ENCODE measurements at regions not wholly inside any gene's neighbourhood (a gene's known extent, or its start where the extent isn't known, plus 50 kb on each side); places are given as distances from the start of the nearest gene placed in this dataset.

DNA sequence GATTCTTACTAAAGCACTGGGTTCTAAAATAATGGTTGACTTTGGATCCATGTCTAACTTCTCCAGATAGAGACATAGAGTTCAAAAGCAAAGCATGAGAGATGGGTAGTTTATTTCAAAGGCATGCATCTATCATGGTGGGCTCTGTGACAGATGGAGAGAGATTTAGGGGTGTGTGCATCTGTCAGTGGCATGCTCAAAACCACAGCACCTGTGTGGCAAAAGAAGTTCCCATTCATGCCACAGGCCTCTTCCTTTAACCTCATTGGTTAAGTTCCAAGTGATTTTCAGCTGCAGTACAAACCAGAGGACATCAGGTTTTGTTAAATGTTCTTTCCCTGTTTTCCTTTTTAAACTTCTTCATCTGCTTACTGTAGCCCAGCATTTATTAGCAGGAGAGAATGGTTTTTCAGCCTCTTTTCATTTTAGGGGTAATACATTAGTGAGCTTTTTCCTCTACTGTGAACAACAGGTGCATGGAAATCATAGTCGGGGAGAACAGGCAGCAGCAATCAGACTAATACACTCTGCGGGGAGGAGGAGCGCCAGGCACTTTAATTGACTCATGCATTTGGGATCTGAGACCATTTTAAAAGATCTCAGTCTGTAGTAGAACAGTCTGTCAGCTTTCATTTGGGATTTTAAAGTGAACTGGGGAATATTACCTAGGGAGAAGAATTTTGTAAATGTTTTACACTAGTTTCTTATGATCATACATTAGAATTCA is 52.4 kb upstream of the UPP2 start:
- intact Hi-C loops (cut with DNase I; ENCODE audit: low total_unique reads), result no loop called here
- no peaks in the 10 kb centered on the region for H3K4me1 ChIP-seq
- H3K27me3 ChIP-seq, result no peaks in the 10 kb centered on the region
- no peak overlapping the region for H3K27ac ChIP-seq
- no peak for DNase-seq
- no peak overlapping the region for H3K4me3 ChIP-seq
- H3K36me3 ChIP-seq, result no peaks in the 10 kb centered on the region
- H3K9me3 ChIP-seq, result no peaks in the 10 kb centered on the region
- no peak for TF ChIP-seq POLR2A (IDR thresholded peaks at IDR 0.05)
- TF ChIP-seq, protein P1, sequence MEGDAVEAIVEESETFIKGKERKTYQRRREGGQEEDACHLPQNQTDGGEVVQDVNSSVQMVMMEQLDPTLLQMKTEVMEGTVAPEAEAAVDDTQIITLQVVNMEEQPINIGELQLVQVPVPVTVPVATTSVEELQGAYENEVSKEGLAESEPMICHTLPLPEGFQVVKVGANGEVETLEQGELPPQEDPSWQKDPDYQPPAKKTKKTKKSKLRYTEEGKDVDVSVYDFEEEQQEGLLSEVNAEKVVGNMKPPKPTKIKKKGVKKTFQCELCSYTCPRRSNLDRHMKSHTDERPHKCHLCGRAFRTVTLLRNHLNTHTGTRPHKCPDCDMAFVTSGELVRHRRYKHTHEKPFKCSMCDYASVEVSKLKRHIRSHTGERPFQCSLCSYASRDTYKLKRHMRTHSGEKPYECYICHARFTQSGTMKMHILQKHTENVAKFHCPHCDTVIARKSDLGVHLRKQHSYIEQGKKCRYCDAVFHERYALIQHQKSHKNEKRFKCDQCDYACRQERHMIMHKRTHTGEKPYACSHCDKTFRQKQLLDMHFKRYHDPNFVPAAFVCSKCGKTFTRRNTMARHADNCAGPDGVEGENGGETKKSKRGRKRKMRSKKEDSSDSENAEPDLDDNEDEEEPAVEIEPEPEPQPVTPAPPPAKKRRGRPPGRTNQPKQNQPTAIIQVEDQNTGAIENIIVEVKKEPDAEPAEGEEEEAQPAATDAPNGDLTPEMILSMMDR (IDR thresholded peaks at IDR 0.05), result no peak

DNA sequence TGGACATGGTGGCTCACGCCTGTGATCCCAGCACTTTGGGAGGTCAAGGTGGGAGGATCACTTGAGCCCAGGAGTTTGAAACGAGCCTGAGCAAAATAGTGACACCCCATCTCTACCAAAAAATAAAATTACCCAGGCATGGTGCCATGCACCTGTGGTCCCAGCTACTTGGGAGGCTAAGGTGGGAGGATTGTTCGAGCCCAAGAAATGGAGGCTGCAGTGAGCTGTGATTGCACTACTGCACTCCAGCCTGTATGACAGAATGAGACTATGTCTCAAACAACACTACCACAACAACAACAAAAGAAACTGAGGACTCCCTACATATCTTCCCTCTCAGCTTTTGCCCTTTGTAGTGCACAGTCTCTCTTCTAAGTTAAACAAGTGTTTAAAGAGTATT is 53.3 kb upstream of the UPP2 start:
- no peaks in the 10 kb centered on the region for H3K9me3 ChIP-seq
- intact Hi-C loops (cut with DNase I; ENCODE audit: low total_unique reads), result no loop called here
- no peak overlapping the region for H3K4me3 ChIP-seq
- H3K27ac ChIP-seq, result no peak overlapping the region
- H3K4me1 ChIP-seq, result no peaks in the 10 kb centered on the region
- H3K27me3 ChIP-seq, result no peaks in the 10 kb centered on the region
- TF ChIP-seq POLR2A (IDR thresholded peaks at IDR 0.05), result no peak
- TF ChIP-seq, protein P1 (IDR thresholded peaks at IDR 0.05), result no peak
- H3K36me3 ChIP-seq, result no peaks in the 10 kb centered on the region
- no peak for DNase-seq

DNA sequence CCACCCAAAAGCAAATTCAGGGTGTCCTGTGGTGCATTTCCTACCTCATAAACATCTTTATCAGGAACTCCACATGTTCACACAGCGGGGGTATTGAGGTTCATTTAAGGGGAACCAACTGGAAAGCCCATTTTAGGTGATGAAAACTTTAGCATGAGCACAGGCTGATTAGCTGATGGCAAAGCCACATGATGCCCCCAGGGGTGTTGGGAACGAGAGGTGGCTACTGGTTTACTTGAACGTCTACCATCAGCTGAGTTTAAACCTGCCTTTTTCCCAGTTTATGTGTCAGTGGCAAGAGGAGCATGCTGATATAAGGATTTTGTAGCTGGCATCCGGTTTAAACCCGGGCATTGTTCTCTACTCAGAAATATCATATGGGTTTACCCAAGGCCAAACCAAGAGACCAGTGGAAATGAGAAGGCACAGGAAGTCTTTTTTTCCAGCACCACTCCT is 54.5 kb upstream of the UPP2 start:
- H3K27me3 ChIP-seq, result no peaks in the 10 kb centered on the region
- no peak for DNase-seq
- no peaks in the 10 kb centered on the region for H3K4me1 ChIP-seq
- H3K9me3 ChIP-seq, result no peaks in the 10 kb centered on the region
- TF ChIP-seq, protein P1 (IDR thresholded peaks at IDR 0.05), result no peak
- no peak for TF ChIP-seq POLR2A (IDR thresholded peaks at IDR 0.05)
- no peak overlapping the region for H3K27ac ChIP-seq
- intact Hi-C loops (cut with DNase I; ENCODE audit: low total_unique reads), result no loop called here
- no peaks in the 10 kb centered on the region for H3K36me3 ChIP-seq
- no peak overlapping the region for H3K4me3 ChIP-seq

DNA sequence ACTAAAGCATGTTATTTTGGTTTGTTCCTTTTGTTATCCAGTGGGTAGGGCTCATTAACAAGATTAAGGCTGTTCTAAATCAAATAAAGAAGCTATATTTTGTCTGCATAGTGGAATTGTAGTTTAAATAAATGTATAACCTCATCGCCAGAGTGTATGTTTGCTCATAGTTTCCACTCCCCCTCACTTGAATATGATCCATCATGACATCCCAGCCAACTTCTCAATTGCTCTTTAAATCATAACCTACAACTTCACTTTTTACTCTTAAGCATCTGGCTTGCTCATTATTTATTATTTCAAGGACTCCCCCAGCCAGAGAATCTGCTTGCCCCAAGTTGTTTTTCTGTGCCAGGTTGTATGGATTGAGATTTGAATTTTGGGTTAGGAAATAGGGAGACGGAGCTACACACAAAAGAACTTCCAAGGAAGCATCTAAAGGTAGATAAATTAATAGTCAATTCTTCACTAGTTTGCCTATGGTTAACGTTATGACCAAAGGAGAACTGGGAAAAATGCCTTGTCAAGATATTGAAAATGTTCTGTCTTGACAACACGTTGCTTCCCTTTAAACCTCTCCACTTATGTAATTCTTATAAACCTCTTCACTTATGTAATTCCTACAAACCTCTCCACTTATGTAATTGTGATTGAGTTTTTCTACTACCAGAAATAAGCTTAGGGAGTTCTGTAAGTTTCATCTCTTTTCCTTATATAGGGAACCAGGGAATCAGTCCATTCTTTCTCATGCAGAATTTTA is 55.4 kb upstream of the UPP2 start:
- no peaks in the 10 kb centered on the region for H3K27me3 ChIP-seq
- no peaks in the 10 kb centered on the region for H3K4me1 ChIP-seq
- no peak for TF ChIP-seq POLR2A (IDR thresholded peaks at IDR 0.05)
- TF ChIP-seq, protein P1 (IDR thresholded peaks at IDR 0.05), result no peak
- no peaks in the 10 kb centered on the region for H3K36me3 ChIP-seq
- no peak overlapping the region for H3K4me3 ChIP-seq
- H3K9me3 ChIP-seq, result no peaks in the 10 kb centered on the region
- no peak overlapping the region for H3K27ac ChIP-seq
- no peak for DNase-seq
- intact Hi-C loops (cut with DNase I; ENCODE audit: low total_unique reads), result no loop called here

DNA sequence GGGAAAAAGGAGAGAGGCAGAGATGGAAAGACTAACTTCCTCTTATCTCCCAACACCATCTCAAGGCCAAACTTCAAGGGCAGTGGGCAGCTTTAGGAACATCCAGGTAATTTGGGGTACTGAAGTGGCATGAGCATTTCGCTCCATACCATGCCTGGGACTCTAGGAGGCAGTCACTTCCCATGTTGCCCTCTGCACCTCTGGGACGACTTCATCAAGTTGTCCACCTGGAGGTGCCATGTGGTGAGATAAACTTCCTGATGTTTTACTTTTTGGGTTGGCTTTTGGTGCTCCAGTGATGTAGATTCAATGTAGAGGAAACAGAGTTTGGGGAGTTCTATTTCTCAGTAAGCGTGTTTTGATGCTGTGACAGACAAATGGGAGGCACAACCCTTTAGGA is 56.3 kb upstream of the UPP2 start:
- Histone ChIP-seq H3K36me3 (no peaks in the 10 kb centered on the region), H3K27me3 (no peaks in the 10 kb centered on the region), H3K4me3 (no peak overlapping the region), H3K9me3 (no peaks in the 10 kb centered on the region), H3K4me1 (no peaks in the 10 kb centered on the region), H3K27ac (no peak overlapping the region)
- intact Hi-C loops (cut with DNase I; ENCODE audit: low total_unique reads), result no loop called here
- no peak for DNase-seq
- TF ChIP-seq, protein P1 (IDR thresholded peaks at IDR 0.05), result no peak
- no peak for TF ChIP-seq POLR2A (IDR thresholded peaks at IDR 0.05)
